ENCODE measurements at regions not wholly inside any gene's neighbourhood (a gene's known extent, or its start where the extent isn't known, plus 50 kb on each side); places are given as distances from the start of the nearest gene placed in this dataset.

GRCh38 chr6:119479860-119480655 lies 130.5 kb upstream of the MAN1A1 start:
- no peak for ATAC-seq

- ATAC-seq = no peak
These were observed 127.0 kb upstream of the MAN1A1 start for GRCh38 chr6:119476554-119476953.

- no peak for ATAC-seq
These were observed 126.5 kb upstream of the MAN1A1 start for GRCh38 chr6:119476024-119476423.

- no peak for ATAC-seq
These were observed 121.5 kb upstream of the MAN1A1 start for GRCh38 chr6:119470893-119471542.

GRCh38 chr6:119467488-119468081 lies 118.0 kb upstream of the MAN1A1 start:
- no peak for ATAC-seq

GRCh38 chr6:119466226-119466625 lies 116.7 kb upstream of the MAN1A1 start:
- ATAC-seq = no peak

GRCh38 chr6:119463081-119463626 lies 113.6 kb upstream of the MAN1A1 start:
- ATAC-seq = no peak

- ATAC-seq = no peak
These were observed 111.6 kb upstream of the MAN1A1 start for GRCh38 chr6:119461187-119461586.

- ATAC-seq = no peak
These were observed 109.8 kb upstream of the MAN1A1 start for GRCh38 chr6:119459207-119459974.

- ATAC-seq = no peak
These were observed 105.2 kb upstream of the MAN1A1 start for GRCh38 chr6:119454714-119455113.

GRCh38 chr6:119453242-119454200 lies 104.0 kb upstream of the MAN1A1 start:
- ATAC-seq = no peak

- ATAC-seq = no peak
These were observed 100.0 kb upstream of the MAN1A1 start for GRCh38 chr6:119449331-119450156.

- ATAC-seq = no peak
These were observed 98.4 kb upstream of the MAN1A1 start for GRCh38 chr6:119447921-119448320.

- ATAC-seq = peak; percentile 20
These were observed 97.0 kb upstream of the MAN1A1 start for GRCh38 chr6:119446609-119447008.

GRCh38 chr6:119446115-119446554 lies 96.6 kb upstream of the MAN1A1 start:
- peak; percentile 46 for ATAC-seq

GRCh38 chr6:119445666-119446065 lies 96.1 kb upstream of the MAN1A1 start:
- ATAC-seq = no peak

GRCh38 chr6:119444642-119445557 lies 95.3 kb upstream of the MAN1A1 start:
- ATAC-seq = no peak

GRCh38 chr6:119443993-119444641 lies 94.6 kb upstream of the MAN1A1 start:
- ATAC-seq = no peak

- ATAC-seq = no peak
These were observed 93.2 kb upstream of the MAN1A1 start for GRCh38 chr6:119442776-119443184.

Data from esophagus mucosa (tissue), 1 donor.